KMS-11 (cell line): ENCODE measurements at regions not wholly inside any gene's neighbourhood (a gene's known extent, or its start where the extent isn't known, plus 50 kb on each side); places are given as distances from the start of the nearest gene placed in this dataset.

Experiments used
- H2AFZ ChIP-seq: fragments of 200-600 bp; sonication (generic); 2 replicates; pipeline ENCODE4 v1.6.1; 2016; ENCODE audit warnings: antibody characterized with exemption, mixed run types, low read depth
- H3K27ac ChIP-seq: fragments of 200-600 bp; sonication (generic); 2 replicates; pipeline ENCODE4 v1.6.1; 2016; ENCODE audit warnings: mild to moderate bottlenecking, mixed run types
- H3K27me3 ChIP-seq: fragments of 200-600 bp; sonication (generic); 2 replicates; pipeline ENCODE4 v1.6.1; 2017; ENCODE audit warnings: mild to moderate bottlenecking, low read depth, mixed run types, moderate library complexity; ENCODE audit not compliant: insufficient read depth
- H3K36me3 ChIP-seq: fragments of 200-600 bp; sonication (generic); 2 replicates; pipeline ENCODE4 v1.6.1; 2017; ENCODE audit warnings: mild to moderate bottlenecking, mixed run types; ENCODE audit not compliant: insufficient read depth
- H3K4me1 ChIP-seq: fragments of 200-600 bp; sonication (generic); 2 replicates; pipeline ENCODE4 v1.6.1; 2016; ENCODE audit warnings: mild to moderate bottlenecking, low read depth, mixed run types; ENCODE audit not compliant: poor library complexity, severe bottlenecking
- H3K4me2 ChIP-seq: fragments of 200-600 bp; sonication (generic); 2 replicates; pipeline ENCODE4 v1.7.0; 2016; ENCODE audit warnings: mild to moderate bottlenecking, mixed run types
- H3K4me3 ChIP-seq: fragments of 200-600 bp; sonication (generic); IDR thresholded peaks from 2 replicates; pipeline ENCODE4 v1.6.1; 2017; ENCODE audit warnings: low read depth, low read length, mixed read lengths; ENCODE audit not compliant: insufficient read depth
- H3K79me2 ChIP-seq: fragments of 200-600 bp; sonication (generic); 2 replicates; pipeline ENCODE4 v1.6.1; 2016; ENCODE audit warnings: low read depth, mixed run types; ENCODE audit not compliant: insufficient read depth
- H3K9ac ChIP-seq: fragments of 200-600 bp; sonication (generic); 2 replicates; pipeline ENCODE4 v1.6.1; 2016; ENCODE audit warnings: mild to moderate bottlenecking, mixed run types
- H4K20me1 ChIP-seq: fragments of 200-600 bp; sonication (generic); 2 replicates; pipeline ENCODE4 v1.6.1; 2016; ENCODE audit warnings: mild to moderate bottlenecking, mixed run types; ENCODE audit not compliant: insufficient read depth
- CTCF ChIP-seq: fragments of 200-600 bp; sonication (generic); conservative IDR thresholded peaks from 2 replicates; pipeline ENCODE4 v1.6.1; 2017; ENCODE audit warnings: low read depth, mild to moderate bottlenecking, antibody characterized with exemption, low read length, moderate library complexity, mixed read lengths

GRCh38 chr2:118722976-118723375 lies 124.5 kb downstream of the EN1 start:
- H4K20me1 ChIP-seq: no peaks in the 10 kb centered on the region
- no peaks in the 10 kb centered on the region for H3K4me1 ChIP-seq
- no peaks in the 10 kb centered on the region for H3K27me3 ChIP-seq
- no peak overlapping the region for H3K4me3 ChIP-seq
- no peak overlapping the region for H3K4me2 ChIP-seq
- no peak overlapping the region for H2AFZ ChIP-seq
- TF ChIP-seq CTCF: no peak
- no peaks in the 10 kb centered on the region for H3K36me3 ChIP-seq
- H3K9ac ChIP-seq: no peak overlapping the region
- H3K27ac ChIP-seq: no peak overlapping the region
- H3K79me2 ChIP-seq: no peaks in the 10 kb centered on the region

- Histone ChIP-seq H3K9ac (no peak overlapping the region), H3K79me2 (no peaks in the 10 kb centered on the region), H3K36me3 (no peaks in the 10 kb centered on the region), H2AFZ (no peak overlapping the region), H3K4me3 (no peak overlapping the region), H3K27me3 (no peaks in the 10 kb centered on the region), H3K4me1 (no peaks in the 10 kb centered on the region), H3K27ac (no peak overlapping the region), H3K4me2 (no peak overlapping the region), H4K20me1 (no peaks in the 10 kb centered on the region)
- TF ChIP-seq CTCF: no peak
Observed at GRCh38 chr2:118721817-118722551, 125.5 kb downstream of the EN1 start.

- Histone ChIP-seq H3K9ac (no peak overlapping the region), H3K36me3 (no peaks in the 10 kb centered on the region), H3K4me3 (no peak overlapping the region), H3K79me2 (no peaks in the 10 kb centered on the region), H4K20me1 (no peaks in the 10 kb centered on the region), H3K4me2 (no peak overlapping the region), H3K4me1 (no peaks in the 10 kb centered on the region), H2AFZ (no peak overlapping the region), H3K27ac (no peak overlapping the region), H3K27me3 (no peaks in the 10 kb centered on the region)
- no peak for TF ChIP-seq CTCF
Observed at GRCh38 chr2:118720866-118721265, 126.6 kb downstream of the EN1 start.

- Histone ChIP-seq H3K4me2 (no peak overlapping the region), H3K27me3 (no peaks in the 10 kb centered on the region), H4K20me1 (no peaks in the 10 kb centered on the region), H3K4me3 (no peak overlapping the region), H3K79me2 (no peaks in the 10 kb centered on the region), H3K27ac (no peak overlapping the region), H3K36me3 (no peaks in the 10 kb centered on the region), H3K4me1 (no peaks in the 10 kb centered on the region), H3K9ac (no peak overlapping the region), H2AFZ (no peak overlapping the region)
- no peak for TF ChIP-seq CTCF
Observed at GRCh38 chr2:118718921-118719320, 128.5 kb downstream of the EN1 start.
